ENCODE measurements at regions not wholly inside any gene's neighbourhood (a gene's known extent, or its start where the extent isn't known, plus 50 kb on each side); places are given as distances from the start of the nearest gene placed in this dataset.

DNA sequence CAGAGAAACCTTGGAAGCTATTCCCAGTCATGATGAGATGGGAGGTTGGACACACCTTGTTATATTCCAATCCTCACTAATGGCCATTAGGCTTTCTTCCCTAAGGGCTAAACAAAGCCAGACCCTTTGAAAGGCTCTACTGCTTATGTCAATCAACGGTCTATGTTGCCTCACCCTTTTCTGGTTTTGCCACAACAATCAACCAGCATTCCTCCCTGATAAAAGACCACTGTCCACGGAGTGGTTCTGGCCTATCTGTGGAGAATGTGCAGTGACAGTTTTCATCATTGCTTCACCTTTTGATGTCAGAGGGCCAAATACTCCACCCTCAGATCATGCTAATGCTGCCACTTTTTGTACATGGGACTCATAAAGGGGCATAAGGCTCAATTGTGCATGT lies 913.4 kb downstream of the RPA4 start:
- Histone ChIP-seq H3K36me3 (ENCODE audit: control insufficient read depth in 2 of 2, extremely low read depth in 1 of 2, insufficient read depth in 2 of 2, low read length in 2 of 2) (no peaks in the 10 kb centered on the region), H3K4me1 (ENCODE audit: control insufficient read depth, extremely low read depth, insufficient read depth, low read length) (no peaks in the 10 kb centered on the region), H3K27me3 (ENCODE audit: control insufficient read depth, extremely low read depth, insufficient read depth, low read length) (no peaks in the 10 kb centered on the region), H3K79me2 (ENCODE audit: control insufficient read depth, insufficient read depth, low read length) (no peaks in the 10 kb centered on the region), H3K4me2 (ENCODE audit: control insufficient read depth, extremely low read depth, insufficient read depth, low read depth, low read length) (no peak overlapping the region), H3K9ac (ENCODE audit: control insufficient read depth, extremely low read depth, insufficient read depth, low read length) (no peak overlapping the region), H2AFZ (ENCODE audit: control insufficient read depth, low read length) (no peak overlapping the region), H4K20me1 (ENCODE audit: control insufficient read depth, extremely low read depth, insufficient read depth, low read length) (no peaks in the 10 kb centered on the region), H3K4me3 (ENCODE audit: control insufficient read depth in 2 of 3, extremely low read depth in 1 of 3, insufficient read depth in 2 of 3, low read depth in 1 of 3, low read length in 3 of 3) (no peak overlapping the region), H3K9me1 (ENCODE audit: control insufficient read depth, extremely low read depth, insufficient read depth, low read length) (no peaks in the 10 kb centered on the region), H3K9me3 (ENCODE audit: control insufficient read depth, low read depth, low read length) (no peaks in the 10 kb centered on the region), H3K27ac (ENCODE audit: control insufficient read depth, insufficient read depth, low read length) (no peak overlapping the region)
- dilution Hi-C loops (cut with MboI; ENCODE audit: extremely low pct_ligation_motif_present, low sequenced_read_pairs), result no loop called here
- DNase-seq (ENCODE audit: low read depth, low spot score) (no peak), FAIRE-seq (no peak)
- TF ChIP-seq CTCF (optimal IDR thresholded peaks at IDR 0.05 in 1 of 3, IDR thresholded peaks at IDR 0.05 in 1 of 3, conservative IDR thresholded peaks at IDR 0.05 in 1 of 3; ENCODE audit: extremely low read depth in 1 of 3, insufficient read depth in 2 of 3, low read length in 3 of 3) (no peak), EZH2 (IDR thresholded peaks at IDR 0.05; ENCODE audit: low read length) (no peak)

- TF ChIP-seq EZH2 (IDR thresholded peaks at IDR 0.05; ENCODE audit: low read length), result no peak
- TF ChIP-seq CTCF (optimal IDR thresholded peaks at IDR 0.05 in 1 of 3, IDR thresholded peaks at IDR 0.05 in 1 of 3, conservative IDR thresholded peaks at IDR 0.05 in 1 of 3; ENCODE audit: extremely low read depth in 1 of 3, insufficient read depth in 2 of 3, low read length in 3 of 3), result no peak
- Histone ChIP-seq H3K27me3 (ENCODE audit: control insufficient read depth, extremely low read depth, insufficient read depth, low read length) (no peaks in the 10 kb centered on the region), H3K27ac (ENCODE audit: control insufficient read depth, insufficient read depth, low read length) (no peak overlapping the region), H3K9me3 (ENCODE audit: control insufficient read depth, low read depth, low read length) (no peaks in the 10 kb centered on the region), H3K9me1 (ENCODE audit: control insufficient read depth, extremely low read depth, insufficient read depth, low read length) (no peaks in the 10 kb centered on the region), H3K79me2 (ENCODE audit: control insufficient read depth, insufficient read depth, low read length) (no peaks in the 10 kb centered on the region), H3K4me3 (ENCODE audit: control insufficient read depth in 2 of 3, extremely low read depth in 1 of 3, insufficient read depth in 2 of 3, low read depth in 1 of 3, low read length in 3 of 3) (no peak overlapping the region), H3K9ac (ENCODE audit: control insufficient read depth, extremely low read depth, insufficient read depth, low read length) (no peak overlapping the region), H3K4me2 (ENCODE audit: control insufficient read depth, extremely low read depth, insufficient read depth, low read depth, low read length) (no peak overlapping the region), H4K20me1 (ENCODE audit: control insufficient read depth, extremely low read depth, insufficient read depth, low read length) (no peaks in the 10 kb centered on the region), H2AFZ (ENCODE audit: control insufficient read depth, low read length) (no peak overlapping the region), H3K36me3 (ENCODE audit: control insufficient read depth in 2 of 2, extremely low read depth in 1 of 2, insufficient read depth in 2 of 2, low read length in 2 of 2) (no peaks in the 10 kb centered on the region), H3K4me1 (ENCODE audit: control insufficient read depth, extremely low read depth, insufficient read depth, low read length) (no peaks in the 10 kb centered on the region)
- dilution Hi-C loops (cut with MboI; ENCODE audit: extremely low pct_ligation_motif_present, low sequenced_read_pairs), result no loop called here
- no peak for DNase-seq (ENCODE audit: low read depth, low spot score)
- FAIRE-seq, result no peak
These were observed 922.5 kb downstream of the RPA4 start for GRCh38 chrX:97806238-97806637.

All from keratinocyte (primary cell).